ENCODE measurements at regions not wholly inside any gene's neighbourhood (a gene's known extent, or its start where the extent isn't known, plus 50 kb on each side); places are given as distances from the start of the nearest gene placed in this dataset.

GRCh38 chr4:29375716-29376115, 1344.5 kb upstream of the PCDH7 start:
- no peak for TF ChIP-seq POLR2A (IDR thresholded peaks at IDR 0.05)
- TF ChIP-seq CTCF (IDR thresholded peaks at IDR 0.05), result no peak
- no peak for TF ChIP-seq POLR2AphosphoS5 (IDR thresholded peaks at IDR 0.05)
